GM12873 (cell line): ENCODE measurements at regions not wholly inside any gene's neighbourhood (a gene's known extent, or its start where the extent isn't known, plus 50 kb on each side); places are given as distances from the start of the nearest gene placed in this dataset.

Experiments
- CTCF ChIP-seq: IDR thresholded peaks from 2 replicates; pipeline ENCODE4 v1.5.1; 2012; ENCODE audit warnings: low read depth, mild to moderate bottlenecking, moderate library complexity, low read length, control low read depth; ENCODE audit not compliant: insufficient read depth; ENCODE audit errors: missing control alignments

- no peak for TF ChIP-seq CTCF
These were observed 121.6 kb downstream of the VAPA start for GRCh38 chr18:10035281-10035991.

GRCh38 chr18:10036479-10036878 is 122.7 kb downstream of the VAPA start:
- no peak for TF ChIP-seq CTCF

- no peak for TF ChIP-seq CTCF
These were observed 123.4 kb downstream of the VAPA start for GRCh38 chr18:10037181-10037580.

- peak; percentile 38 for TF ChIP-seq CTCF
These were observed 124.5 kb downstream of the VAPA start for GRCh38 chr18:10038268-10038667.

GRCh38 chr18:10040287-10041011 is 126.6 kb downstream of the VAPA start:
- no peak for TF ChIP-seq CTCF

- no peak for TF ChIP-seq CTCF
These were observed 127.4 kb downstream of the VAPA start for GRCh38 chr18:10041180-10041579.

- no peak for TF ChIP-seq CTCF
These were observed 128.7 kb downstream of the VAPA start for GRCh38 chr18:10042492-10042891.
